ENCODE measurements at regions not wholly inside any gene's neighbourhood (a gene's known extent, or its start where the extent isn't known, plus 50 kb on each side); places are given as distances from the start of the nearest gene placed in this dataset.

DNA sequence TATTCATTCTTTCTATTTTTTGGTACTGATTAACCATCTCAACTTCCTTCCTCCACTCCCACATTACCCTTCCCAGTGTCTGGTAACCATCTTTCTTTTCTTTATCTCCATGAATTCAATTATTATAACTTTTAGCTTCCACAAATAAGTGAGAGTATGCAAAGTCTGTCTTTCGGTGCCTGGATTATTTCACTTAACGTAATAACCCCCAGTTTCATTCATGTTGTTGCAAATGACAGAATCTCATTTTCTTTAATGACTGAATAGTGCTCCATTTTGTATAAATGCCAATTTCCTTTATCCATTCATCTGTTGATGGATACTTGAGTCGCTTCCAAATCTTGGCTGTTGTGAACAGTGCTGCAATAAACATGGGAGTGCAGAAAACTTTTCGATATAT lies 940.4 kb downstream of the GLUD2 start:
- DNase-seq (ENCODE audit: low read depth in 4 of 4, low spot score in 1 of 4), result no peak

GRCh38 chrX:122004127-122004526 lies 956.7 kb downstream of the GLUD2 start:
- DNase-seq (ENCODE audit: low read depth in 4 of 4, low spot score in 1 of 4), result no peak

- no peak for DNase-seq (ENCODE audit: low read depth in 4 of 4, low spot score in 1 of 4)
Measured at GRCh38 chrX:122026665-122027064, 979.3 kb downstream of the GLUD2 start.

- DNase-seq (ENCODE audit: low read depth in 4 of 4, low spot score in 1 of 4), result no peak
Measured at GRCh38 chrX:122046226-122046625, 998.8 kb downstream of the GLUD2 start.

- no peak for DNase-seq (ENCODE audit: low read depth in 4 of 4, low spot score in 1 of 4)
Measured at GRCh38 chrX:122046815-122047214, 999.4 kb downstream of the GLUD2 start.

DNA sequence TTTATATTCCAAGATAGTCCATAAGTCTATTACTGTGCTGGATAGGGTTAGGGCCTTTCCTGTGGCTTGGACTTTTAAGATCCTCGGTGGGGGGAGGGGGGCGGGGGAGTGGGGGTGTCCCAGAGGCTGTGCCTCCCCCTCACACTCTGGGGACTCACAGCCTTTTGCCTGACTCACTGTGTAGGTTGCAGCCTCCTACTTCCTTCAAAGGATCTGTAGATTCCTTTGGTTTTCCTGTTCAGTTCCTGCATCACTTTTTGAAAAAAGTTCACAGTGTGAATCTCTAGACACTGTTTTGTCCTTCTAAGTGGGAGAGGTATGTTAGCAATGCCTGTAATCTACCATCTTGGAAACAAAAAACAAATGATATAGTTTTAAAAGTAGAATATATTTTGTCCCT lies 999.9 kb downstream of the GLUD2 start:
- no peak for DNase-seq (ENCODE audit: low read depth in 4 of 4, low spot score in 1 of 4)

GRCh38 chrX:122055460-122055859 lies 1008.0 kb downstream of the GLUD2 start:
- DNase-seq (ENCODE audit: low read depth in 4 of 4, low spot score in 1 of 4), result no peak

GRCh38 chrX:122055979-122056715 lies 1008.7 kb downstream of the GLUD2 start:
- DNase-seq (ENCODE audit: low read depth in 4 of 4, low spot score in 1 of 4), result no peak

GRCh38 chrX:122076241-122076640 lies 1028.8 kb downstream of the GLUD2 start:
- no peak for DNase-seq (ENCODE audit: low read depth in 4 of 4, low spot score in 1 of 4)

DNA sequence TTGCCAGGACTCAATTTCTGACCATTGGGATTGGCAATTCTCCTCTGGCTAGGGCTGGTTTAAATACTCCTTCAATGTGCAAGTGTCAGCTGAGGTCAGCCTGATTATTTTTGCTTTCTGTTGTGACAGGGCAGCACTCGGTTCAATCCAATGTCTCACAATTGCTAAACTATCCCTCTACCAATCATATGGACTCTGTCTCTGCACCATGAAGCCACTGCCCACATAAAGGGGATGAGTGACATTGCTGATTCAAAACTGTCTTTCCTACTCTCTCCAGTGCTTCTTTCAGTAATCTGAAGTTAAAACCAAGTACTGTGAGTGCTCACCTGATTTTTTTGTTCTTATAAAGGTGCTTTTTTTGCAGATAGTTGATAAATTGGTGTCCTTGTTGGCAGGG lies 1030.7 kb downstream of the GLUD2 start:
- DNase-seq (ENCODE audit: low read depth in 4 of 4, low spot score in 1 of 4), result no peak

GRCh38 chrX:122087341-122087740 lies 1039.9 kb downstream of the GLUD2 start:
- no peak for DNase-seq (ENCODE audit: low read depth in 4 of 4, low spot score in 1 of 4)

GRCh38 chrX:122091571-122091970 lies 1044.2 kb downstream of the GLUD2 start:
- DNase-seq (ENCODE audit: low read depth in 4 of 4, low spot score in 1 of 4), result no peak

GRCh38 chrX:122092360-122092759 lies 1045.0 kb downstream of the GLUD2 start:
- DNase-seq (ENCODE audit: low read depth in 4 of 4, low spot score in 1 of 4), result no peak

DNA sequence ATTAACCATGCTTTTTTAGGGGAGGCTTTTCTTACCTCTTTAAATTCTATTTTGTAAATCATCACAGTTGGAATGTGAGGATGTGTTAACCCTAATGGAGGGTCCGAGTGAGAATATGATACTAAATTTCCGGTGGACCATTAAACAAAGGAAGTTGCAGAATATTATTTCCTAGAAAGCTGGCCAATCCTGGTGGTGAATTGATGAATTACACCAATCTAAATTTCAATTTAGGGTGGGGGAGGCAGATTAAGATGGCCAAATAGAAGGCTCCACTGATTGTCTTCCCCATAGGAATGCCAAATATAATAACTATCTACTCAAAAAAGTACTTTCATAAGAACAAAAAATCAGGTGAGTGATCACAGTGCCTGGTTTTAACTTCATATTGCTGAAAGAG lies 1045.6 kb downstream of the GLUD2 start:
- DNase-seq (ENCODE audit: low read depth in 4 of 4, low spot score in 1 of 4), result no peak

- no peak for DNase-seq (ENCODE audit: low read depth in 4 of 4, low spot score in 1 of 4)
Measured at GRCh38 chrX:122094611-122095010, 1047.2 kb downstream of the GLUD2 start.

GRCh38 chrX:122113376-122113775 lies 1066.0 kb downstream of the GLUD2 start:
- DNase-seq (ENCODE audit: low read depth in 4 of 4, low spot score in 1 of 4), result no peak

GRCh38 chrX:122113896-122114295 lies 1066.5 kb downstream of the GLUD2 start:
- DNase-seq (ENCODE audit: low read depth in 4 of 4, low spot score in 1 of 4), result no peak

GRCh38 chrX:122115604-122116003 lies 1068.2 kb downstream of the GLUD2 start:
- no peak for DNase-seq (ENCODE audit: low read depth in 4 of 4, low spot score in 1 of 4)

GRCh38 chrX:122119361-122119760 lies 1064.7 kb upstream of the GRIA3 start:
- no peak for DNase-seq (ENCODE audit: low read depth in 4 of 4, low spot score in 1 of 4)

GRCh38 chrX:122122274-122122673 lies 1061.8 kb upstream of the GRIA3 start:
- no peak for DNase-seq (ENCODE audit: low read depth in 4 of 4, low spot score in 1 of 4)

- no peak for DNase-seq (ENCODE audit: low read depth in 4 of 4, low spot score in 1 of 4)
Measured at GRCh38 chrX:122133478-122133877, 1050.6 kb upstream of the GRIA3 start.

GRCh38 chrX:122134291-122134690 lies 1049.8 kb upstream of the GRIA3 start:
- DNase-seq (ENCODE audit: low read depth in 4 of 4, low spot score in 1 of 4), result no peak

- no peak for DNase-seq (ENCODE audit: low read depth in 4 of 4, low spot score in 1 of 4)
Measured at GRCh38 chrX:122135070-122135469, 1049.0 kb upstream of the GRIA3 start.
